Activated CD8-positive, alpha-beta memory T cell treated with anti-CD3 and anti-CD28 coated beads, Interleukin-2, amount 50 U/mL, for 24 hours (primary cell): ENCODE measurements at regions not wholly inside any gene's neighbourhood (a gene's known extent, or its start where the extent isn't known, plus 50 kb on each side); places are given as distances from the start of the nearest gene placed in this dataset.
"Not testable (repeated sequence)": the region's sequence is repeated elsewhere in the genome, so short reads cannot be mapped to it uniquely, and the experiment has no call there.

Experiments used
- DNase-seq: peaks from one replicate; pipeline ENCODE4 v3.0.0-alpha.2; 2020; ENCODE audit errors: extremely low read depth

DNA sequence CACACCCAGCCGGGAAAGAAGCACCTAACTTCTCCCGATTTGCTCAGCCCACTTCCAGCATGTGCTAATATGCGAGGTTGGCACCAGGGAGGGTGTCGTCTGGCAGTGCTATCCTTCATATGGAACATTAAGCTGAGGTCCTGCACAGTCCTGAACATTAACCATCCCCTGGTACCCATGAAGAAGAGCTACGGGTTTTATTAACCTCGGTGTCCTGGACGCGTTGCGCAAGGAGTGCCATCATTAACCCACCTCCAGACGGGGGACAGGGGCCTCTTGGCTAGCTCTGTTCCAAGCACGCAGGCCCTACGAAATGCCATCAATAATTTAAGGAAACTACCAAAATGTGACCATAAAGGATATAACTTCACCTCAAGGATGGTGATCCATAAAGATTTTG lies 193.5 kb downstream of the MAF start:
- no peak for DNase-seq

DNA sequence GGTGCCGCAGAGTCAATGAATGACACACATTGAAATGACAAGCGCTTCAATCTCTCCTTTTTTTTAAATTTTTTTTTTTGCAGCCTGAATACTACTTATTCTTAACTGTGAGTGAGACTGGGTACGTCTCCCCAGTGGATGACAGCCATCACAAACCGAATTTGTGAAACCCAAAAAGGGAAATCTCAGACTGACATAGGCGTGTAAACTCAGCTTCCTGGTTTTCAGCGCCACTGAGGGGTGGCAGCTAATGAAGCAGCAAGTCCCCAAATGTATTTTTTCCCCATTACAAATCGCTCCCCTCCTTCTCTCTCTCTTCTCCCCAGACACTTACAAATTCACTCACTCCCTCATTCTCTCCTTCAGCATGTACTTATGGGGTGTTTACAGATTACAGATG lies 196.0 kb downstream of the MAF start:
- DNase-seq, result no peak

DNA sequence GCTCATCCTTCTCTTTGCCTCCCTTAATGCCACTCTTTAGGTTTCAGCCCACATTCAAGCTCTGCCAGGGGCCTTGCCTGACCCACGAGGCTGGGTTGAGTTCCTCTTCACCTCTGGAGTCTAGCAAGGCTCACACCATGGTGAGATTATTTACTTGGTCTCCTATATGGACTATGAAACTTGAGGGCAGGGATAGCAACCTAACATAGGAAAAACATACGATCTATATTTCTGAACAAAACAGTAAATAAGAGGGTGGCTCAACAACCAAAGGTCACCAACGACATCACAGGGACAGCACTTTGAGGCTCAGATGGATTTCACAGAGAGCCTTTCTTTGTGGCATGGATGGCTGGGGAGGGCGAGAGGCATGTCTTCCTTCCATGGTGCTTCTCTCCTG lies 197.0 kb downstream of the MAF start:
- DNase-seq, result no peak

DNA sequence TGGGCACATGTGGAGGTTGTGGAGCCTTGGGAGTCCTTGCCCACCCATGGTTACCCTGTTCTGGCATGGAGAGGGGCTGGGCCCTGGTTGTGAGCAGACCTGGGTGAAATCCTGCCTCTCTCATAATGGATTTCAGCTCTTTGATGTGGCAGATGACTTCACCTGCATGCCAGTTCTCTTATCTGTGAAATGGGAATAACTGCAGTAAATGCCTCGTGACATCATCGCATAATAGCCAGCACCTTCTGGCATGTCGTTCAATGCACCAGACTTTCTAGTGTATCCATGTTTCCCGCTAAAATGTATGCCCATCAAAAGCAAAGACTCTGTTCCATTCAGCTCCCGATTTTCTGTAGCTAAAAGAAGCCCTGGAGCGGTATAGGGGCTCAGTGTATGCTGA lies 197.6 kb downstream of the MAF start:
- DNase-seq, result no peak

DNA sequence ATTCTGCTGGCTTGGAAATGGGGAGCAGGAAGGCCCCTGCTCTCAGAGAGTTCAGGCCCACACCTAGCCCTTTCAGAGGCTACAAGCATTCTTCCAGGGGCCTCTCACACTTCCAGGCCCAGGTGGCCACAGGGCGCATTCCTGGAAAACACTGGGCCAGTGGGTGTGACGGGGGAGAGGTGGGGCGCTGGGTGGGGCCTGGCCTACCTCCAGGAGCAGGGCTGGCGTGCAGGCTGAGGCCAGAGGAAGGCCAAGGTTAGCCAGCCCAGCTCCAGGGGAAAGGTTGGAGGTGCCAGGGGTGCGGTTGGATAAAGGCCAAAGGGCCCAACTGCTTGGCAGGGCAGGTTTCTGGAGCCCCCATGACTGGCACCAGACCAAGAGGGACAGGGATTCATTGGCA lies 198.2 kb downstream of the MAF start:
- no peak for DNase-seq

DNA sequence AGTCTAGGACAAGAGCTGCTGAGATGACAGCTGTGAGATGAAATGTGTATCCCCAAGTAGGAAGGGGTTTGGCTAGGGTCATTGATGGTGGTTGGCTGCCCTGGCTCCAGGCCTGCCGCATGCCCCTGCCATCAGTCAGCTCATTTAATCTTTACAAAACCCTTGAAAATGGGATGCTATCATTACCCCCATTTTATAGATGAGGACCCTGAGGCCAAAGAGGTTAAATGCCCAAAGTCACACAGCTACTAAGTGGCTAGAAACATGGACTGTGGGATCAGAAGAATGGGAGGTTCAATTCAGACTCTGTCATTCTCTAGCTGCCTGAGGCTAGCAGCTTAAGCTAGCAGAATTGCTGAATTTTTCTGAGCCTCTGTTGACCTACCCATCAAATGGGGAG lies 198.8 kb downstream of the MAF start:
- DNase-seq, result no peak

DNA sequence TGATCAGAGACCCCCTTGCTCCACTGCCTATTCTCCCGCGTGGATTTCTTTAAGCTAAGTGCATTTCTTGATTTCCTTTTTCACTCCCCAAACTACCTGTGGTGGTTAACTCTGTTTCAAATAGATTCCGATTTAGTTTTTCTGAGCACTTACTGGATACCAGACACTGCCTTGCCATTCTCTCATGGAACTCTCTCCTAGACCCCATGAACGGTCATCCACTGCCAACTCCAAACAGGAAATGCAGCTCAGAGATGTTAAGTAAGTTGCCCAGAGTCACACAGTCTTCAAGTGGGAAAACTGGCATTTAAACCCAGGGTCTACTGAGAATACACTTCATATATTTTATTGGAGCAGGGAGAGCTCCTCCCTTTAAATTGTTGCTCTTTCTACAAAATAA lies 199.4 kb downstream of the MAF start:
- no peak for DNase-seq

DNA sequence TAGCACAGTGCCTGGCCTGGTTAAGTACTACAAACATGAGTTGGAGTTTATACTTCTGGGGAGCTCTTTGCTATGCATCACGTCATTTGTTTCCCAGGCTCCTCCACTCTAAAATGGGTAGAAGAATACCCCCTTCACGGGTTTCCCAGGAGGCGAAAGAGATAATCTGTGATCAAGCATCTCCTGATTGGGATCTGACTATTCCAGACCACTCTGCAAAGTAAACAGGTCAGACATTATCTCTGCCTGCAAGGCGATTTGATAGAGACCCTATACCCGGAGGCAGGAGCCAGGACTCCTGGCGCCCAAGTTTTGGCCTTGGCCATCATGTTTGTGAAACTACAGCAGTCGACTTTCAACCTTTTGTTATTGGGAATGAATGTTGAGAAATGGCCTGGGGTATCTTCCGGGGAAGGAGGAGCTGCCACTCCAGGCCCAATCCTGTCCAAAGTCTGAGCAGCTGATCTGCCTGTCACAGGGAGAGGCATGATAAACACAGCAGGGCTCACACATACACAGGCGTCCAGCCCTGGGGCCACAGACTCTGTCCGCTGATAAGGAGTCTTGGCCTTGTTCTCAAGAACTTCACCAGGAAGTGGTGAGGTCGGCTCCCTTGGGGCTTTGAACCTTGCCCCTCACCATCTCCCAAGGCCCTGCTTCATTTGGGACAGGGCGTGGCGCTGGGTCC lies 199.9 kb downstream of the MAF start:
- DNase-seq, result no peak

DNA sequence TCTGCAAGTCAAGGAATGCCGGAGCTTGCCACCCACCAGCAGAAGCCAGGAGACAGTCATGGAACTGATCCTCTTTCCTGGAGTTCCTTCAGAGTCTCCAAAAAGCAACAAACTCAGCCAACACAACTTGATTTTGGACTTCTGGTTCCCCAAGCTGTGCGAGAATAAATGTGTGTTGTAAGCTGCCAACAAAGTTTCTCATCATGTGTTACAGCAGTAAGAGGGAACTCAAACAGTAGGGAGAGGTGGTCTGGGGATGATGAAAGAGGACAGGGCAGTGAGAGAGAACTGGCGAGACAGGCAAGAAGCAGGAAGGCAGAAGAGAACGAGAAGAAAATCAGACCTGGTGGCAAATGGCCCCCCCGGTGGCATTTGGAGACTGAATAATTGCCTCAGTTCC lies 204.9 kb downstream of the MAF start:
- DNase-seq, result no peak

DNA sequence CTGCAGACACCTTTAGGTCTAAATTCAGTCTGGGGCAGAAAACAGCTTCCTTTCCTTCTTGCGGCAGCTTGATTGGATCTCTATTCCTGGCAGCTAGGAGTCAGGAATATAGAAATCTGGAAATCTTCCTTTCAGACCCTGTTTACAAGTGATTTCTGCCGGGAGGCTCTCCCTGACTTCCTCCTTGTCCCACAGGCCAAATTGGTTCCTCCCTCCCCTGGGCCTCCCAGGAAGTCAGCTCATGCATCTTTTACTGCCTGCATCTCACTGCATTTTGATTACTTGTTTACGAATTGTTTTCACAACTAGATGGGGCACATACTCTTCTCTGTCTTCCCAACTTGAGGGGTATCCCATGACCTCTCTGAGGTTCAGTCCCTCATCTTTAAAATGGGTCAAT lies 206.3 kb downstream of the MAF start:
- no peak for DNase-seq

DNA sequence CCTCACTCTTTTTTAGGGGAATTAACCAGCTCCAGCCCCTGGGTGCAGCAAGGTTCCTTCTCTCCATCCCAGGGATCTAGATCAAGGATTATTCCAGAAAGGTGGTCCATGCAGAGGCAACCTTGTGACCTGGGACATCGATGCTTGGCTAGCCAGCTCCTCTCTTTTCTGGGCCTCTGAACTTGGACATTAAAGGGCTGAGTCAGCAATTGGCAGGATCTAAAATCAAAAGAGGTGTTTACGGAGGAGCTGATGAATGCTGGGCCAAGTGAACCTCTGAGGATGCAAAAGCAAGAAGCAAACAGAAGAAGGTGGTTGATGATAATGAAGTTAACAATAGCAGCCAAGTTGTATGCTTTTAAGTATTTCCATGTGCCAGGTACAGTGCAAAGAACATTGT lies 207.0 kb downstream of the MAF start:
- DNase-seq, result no peak

DNA sequence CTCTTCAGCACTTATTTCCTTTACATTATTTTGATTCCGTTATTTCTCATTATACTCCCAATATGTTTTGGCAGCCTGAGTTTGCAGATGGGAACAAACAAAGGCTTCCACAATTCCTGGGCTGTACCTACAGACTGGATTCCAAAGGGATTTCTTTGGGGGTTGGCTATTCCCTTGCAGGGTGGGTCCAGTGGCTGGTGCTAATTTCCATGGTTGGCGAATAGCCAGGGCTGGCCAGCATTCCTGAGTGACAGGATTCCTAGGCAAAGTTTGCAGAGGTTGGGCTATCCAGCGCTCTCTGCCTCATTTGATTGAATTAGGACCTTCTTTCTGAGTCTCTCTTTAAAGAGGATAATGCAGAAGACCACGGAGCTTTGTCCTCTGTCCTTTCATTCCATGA lies 207.4 kb downstream of the MAF start:
- DNase-seq, result no peak

DNA sequence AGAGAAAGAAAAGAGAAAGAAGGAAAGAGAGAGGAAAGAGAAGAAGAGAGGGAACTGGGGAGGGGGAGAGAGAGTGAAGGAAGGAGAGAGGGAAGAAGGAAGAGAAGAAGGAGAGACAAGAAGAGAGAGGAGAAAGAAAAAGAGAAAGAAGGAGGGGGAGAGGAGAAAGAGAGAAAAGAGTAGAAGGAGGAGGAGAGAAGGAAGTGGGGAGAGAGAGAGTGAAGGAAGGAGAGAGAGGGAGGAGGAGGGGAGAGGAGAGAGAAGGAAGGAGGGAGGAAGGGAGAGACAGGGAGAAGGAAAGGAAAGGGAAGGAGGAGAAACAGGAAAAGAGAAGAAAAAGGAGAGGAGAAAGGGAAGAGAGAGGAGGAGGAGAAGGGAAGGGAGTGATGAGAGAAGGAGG lies 208.5 kb downstream of the MAF start:
- DNase-seq, result no peak

DNA sequence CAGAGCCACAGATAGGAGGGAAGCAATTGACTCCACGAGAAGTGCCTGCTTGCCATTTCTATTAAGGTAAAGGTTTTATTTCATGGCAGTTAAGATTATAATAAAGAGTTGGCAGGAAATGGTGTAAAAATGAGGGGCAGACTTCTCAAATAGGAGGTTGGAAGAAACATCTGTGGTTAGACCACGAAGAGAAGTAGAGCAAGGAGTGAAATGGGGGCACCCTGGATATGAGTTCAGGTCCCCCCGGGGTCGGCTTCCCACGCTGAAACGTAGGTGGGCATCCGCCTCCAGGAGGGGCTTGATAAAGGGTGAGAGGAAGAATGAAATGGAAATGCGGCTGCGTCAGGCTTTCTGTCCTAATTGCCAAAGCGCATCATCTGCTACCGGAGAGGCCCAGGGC lies 209.1 kb downstream of the MAF start:
- DNase-seq, result no peak

DNA sequence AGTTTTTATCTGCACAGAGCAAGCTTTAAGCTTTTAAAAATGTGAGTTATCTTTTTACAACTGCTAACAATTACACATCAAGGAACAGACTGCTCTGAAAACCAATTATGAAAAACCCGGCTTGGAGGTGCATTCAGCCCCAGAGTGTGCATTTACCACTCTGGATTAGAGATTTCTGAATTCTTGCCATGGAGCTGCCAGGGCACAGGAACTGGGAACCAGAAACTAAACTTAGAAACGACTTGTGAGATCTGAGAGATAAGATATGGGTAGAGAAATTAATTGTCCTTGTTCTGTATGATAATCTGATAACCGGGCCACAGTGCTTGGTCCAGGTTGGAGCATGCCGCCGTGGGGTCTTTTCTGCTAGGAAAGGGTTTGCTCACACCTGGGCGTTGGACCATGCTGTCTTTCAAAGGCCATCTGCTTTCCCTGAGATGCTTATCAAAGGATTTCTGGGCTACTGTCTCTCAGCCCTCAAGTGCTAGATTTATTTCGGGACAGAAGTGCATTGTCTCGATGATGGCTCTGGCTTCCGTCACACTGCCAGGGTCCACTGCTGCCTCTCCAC lies 210.0 kb downstream of the MAF start:
- no peak for DNase-seq

DNA sequence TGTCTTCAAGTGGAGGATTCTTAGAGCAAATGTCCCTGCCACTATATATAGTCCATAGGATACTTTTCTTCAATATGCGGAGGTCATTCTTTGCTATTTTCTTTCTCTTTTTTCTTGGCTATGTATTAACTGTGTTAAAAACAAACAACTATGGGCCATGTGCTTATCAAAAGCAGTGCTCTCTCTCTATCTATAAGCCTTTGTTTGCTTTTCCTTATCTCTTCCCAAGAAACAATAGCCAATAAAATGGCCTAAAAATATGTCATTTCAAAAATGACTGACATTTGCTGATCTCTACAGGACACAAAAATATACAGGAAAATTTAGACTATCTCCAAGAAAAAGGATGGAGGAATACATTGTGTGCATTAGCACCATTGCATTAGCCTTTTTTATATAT lies 212.1 kb downstream of the MAF start:
- DNase-seq, result no peak

DNA sequence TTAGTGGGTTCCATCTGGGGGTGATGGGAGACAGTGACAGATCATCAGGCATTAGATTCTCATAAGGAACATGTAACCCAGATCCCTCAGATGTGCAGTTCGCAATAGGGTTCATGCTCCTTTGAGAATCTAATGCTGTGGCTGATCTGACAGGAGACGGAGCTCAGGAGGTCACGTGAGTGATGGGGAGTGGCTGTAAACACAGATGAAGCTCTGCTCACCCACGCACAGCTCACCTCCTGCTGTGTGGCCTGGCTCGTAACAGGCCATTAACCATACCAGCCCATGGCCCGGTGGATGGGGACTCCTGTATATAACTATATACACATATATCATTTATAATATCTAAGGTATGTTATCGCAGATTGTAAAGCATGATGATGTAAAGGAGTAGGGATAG lies 214.2 kb downstream of the MAF start:
- no peak for DNase-seq

DNA sequence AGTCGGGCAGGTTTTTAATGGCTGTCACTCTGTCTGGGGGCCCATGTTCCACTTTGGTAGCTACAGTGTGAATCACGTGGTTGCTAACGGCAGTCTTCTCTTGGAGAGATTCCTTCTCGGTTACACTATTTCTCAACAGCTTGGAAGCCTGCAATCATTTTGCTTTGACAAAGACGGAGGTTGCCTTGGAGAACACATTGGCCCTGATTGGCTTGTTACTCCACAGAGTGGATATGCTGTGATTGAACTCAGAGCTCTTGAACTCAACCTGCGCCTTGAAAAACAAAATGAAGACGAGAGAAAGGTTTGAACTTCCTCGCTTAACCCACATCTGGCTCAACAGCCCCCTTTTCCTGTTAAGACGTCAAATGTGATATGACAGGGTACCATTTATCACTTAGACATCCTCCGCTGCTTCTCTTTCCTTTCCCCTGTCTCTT lies 218.9 kb downstream of the MAF start:
- no peak for DNase-seq

DNA sequence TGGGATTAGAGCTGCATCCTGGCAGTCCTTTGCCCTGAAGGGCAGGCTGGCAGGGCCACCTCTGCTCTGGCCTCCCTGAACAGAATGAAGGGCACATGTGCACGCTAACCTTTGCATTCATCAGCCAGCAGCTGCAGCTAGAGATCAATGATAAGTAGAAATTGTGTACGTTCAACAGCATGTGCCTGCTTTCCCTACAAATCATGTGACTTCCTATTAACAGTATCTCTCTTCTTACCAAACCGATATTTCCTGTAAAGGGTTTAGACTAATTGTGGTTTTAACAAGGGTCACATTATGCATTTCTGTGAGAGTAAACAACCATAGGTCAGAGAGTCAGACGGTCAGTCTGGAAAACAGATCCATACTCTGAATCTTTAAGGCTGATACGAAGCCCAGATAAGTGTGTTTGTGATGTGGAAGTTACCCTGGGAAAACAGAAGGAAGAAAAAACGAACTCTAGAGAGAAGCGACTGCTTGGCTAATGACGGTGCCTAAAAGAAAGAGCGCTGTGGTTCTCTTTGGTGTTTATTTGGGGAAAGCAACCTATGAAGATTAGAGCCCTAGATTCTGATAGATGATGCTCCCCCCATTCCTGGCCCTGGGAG lies 219.4 kb downstream of the MAF start:
- no peak for DNase-seq

DNA sequence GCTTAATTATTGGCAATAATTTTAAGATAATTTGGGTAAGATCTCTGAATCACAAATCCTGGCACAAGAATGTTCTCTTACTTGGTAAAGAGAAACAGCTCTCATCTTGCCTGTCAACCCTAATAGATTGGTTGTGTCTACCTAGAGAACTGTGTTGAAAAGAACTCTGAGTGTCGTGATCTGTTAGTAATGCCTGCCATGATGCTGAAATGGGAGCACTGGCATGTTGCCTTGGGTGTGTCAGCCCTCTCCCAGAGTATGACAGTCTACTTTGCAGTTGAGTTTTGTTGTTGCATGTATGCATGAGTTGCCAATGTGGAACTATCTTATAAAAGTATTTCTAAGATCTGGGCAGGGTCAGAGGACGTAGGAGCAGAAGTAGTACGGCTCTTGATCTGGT lies 221.4 kb downstream of the MAF start:
- DNase-seq, result no peak

DNA sequence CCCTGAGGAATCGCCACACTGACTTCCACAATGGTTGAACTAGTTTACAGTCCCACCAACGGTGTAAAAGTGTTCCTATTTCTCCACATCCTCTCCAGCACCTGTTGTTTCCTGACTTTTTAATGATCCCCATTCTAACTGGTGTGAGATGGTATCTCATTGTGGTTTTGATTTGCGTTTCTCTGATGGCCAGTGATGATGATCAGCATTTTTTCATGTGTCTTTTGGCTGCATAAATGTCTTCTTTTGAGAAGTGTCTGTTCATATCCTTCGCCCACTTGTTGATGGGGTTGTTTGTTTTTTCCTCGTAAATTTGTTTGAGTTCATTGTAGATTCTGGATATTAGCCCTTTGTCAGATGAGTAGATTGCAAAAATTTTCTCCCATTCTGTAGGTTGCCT lies 223.5 kb downstream of the MAF start:
- DNase-seq, result not testable (repeated sequence)

DNA sequence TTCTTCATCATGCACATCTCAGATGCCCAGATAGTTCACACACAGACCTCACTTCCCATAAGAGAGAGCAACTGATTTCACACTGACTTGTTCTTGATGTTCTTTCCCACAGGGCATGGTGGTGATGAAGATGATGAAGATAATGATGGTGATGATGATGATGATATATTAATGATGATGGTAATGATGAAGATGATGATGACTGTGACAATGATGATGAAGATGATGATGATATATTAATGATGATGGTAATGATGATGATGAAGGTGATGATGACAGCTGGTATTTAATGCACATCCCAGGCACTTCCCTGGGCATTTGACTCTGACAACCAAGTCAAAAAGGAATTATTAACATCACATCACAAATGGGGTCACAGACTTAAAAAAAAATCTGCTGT lies 225.2 kb downstream of the MAF start:
- no peak for DNase-seq

DNA sequence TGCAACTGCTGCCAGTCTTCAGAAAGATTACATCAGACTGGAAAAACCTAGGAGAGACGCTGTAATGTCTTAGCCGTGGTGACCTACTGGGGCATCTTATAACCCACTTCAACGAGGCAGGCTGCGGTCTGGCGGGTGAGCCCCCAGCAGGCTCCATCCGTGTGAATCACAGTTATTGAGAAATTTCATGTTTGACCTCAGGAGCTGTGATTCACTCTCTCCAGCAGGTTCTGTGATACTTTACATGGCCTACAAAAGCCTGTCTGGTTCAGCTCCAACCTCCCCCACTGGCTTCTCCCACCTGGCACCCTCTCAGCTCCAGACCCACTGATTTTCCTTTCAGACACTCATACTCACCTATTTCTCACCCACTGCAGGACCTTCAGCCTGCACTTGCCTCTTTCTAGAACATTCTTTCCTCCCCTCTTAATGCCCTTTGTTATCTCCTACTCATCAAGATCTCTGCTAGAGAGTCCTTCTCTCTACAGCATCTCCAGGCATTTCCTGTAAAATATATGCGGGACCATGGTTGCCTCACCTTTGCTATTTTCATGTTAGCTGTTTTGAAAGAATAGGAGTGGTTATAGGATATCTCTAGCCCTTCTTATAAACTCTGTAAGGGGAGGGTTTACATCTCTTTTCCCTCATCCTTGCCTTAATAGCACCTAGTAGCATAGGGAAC lies 227.9 kb downstream of the MAF start:
- no peak for DNase-seq
